CD4-positive, alpha-beta T cell treated with Interleukin-17A for 4 hours (primary cell): ENCODE measurements at regions not wholly inside any gene's neighbourhood (a gene's known extent, or its start where the extent isn't known, plus 50 kb on each side); places are given as distances from the start of the nearest gene placed in this dataset.
"Not testable (repeated sequence)": the region's sequence is repeated elsewhere in the genome, so short reads cannot be mapped to it uniquely, and the experiment has no call there.

Source experiments
- DNase-seq: peaks from one replicate; pipeline ENCODE4 v3.0.0-alpha.2; 2020; ENCODE audit warnings: mixed read lengths

DNA sequence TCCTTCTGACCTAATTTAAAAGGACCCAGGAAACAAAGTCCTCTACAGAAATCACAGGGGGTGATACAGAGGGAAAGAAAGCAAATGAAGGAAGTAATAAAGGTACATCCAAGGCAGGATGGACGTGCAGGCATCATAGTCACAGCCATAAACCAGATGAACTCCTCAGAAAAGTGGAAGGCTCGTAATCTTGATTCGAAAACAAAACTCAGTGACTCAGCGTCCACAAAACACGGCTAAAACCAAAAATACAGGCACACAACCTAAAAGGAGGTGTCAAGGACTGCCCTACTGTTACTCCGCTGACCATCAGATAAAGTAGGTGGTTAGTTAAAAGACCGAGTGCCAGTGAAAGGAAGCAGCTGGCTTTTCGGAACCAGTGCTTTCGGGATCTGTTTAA is 81.5 kb downstream of the TRIM69 start:
- DNase-seq = not testable (repeated sequence)

DNA sequence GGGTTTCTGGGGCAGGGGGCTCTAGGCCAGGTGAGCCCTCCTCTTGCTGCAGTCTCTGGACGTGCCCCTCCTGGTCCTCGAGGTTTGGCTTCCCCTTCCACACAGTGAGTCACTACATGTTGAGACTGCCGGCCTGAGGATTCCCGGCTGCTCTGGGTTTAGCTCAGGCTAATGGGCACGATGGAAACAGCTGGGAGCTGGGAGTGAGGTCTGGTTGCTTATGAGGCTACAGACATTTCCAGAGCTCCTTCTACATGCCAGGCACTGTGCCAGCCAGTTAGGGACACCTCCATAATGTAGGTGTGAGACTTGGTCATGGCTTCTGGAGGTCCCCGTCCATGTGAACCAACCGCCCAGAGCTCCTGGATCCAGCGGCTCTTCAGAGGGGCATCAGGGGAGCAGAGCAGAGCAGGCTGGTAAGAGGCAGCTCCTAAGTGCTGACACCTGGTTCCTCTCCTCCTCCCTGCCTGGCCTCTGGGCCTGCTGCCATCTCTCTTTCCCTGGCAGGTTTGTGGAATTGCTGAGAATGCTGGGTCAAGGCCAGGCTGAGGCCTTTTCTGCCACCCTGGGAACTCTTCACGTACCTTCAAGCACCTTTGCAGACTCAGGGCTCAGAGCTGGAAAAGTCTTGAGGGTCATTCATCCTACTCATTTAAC is 83.1 kb downstream of the TRIM69 start:
- not testable (repeated sequence) for DNase-seq

DNA sequence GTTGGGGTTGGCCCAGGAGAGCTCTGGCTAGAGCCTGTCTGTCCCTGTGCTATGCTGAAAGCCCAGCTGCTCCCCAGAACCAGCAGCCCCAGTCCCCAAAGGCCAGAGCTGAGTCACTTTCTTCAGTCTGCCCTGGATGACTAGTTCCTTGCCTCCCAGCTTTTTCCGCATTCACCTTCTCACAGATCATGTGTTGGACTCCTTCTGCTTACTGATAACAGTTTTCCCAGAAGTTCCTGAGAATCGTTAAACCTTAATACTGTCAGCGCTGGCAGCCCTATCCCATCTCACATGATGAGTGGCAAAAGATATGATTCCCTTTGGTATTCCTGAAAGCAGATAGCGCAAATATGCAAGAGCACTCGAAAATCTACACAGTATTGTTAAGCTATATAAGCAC is 84.2 kb downstream of the TRIM69 start:
- not testable (repeated sequence) for DNase-seq

DNA sequence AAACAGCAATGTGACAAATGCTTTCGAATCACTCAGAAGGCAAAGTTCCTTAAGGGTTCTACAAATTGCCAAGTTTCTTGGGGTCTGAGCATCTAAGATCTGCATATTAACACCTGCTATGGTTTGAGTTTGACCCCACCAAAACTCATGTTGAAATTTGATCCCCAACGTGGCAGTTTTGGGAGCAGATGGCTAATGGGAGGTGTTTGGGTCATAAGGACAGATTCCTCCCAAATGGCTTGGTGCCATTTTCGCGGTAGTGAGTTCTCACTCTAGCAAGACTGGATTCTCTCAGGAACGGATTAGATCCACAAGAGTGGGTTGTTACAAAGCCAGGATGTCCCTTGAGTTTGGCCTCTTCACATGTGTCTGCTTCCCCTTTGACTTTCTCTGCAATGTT is 84.6 kb downstream of the TRIM69 start:
- DNase-seq = not testable (repeated sequence)

DNA sequence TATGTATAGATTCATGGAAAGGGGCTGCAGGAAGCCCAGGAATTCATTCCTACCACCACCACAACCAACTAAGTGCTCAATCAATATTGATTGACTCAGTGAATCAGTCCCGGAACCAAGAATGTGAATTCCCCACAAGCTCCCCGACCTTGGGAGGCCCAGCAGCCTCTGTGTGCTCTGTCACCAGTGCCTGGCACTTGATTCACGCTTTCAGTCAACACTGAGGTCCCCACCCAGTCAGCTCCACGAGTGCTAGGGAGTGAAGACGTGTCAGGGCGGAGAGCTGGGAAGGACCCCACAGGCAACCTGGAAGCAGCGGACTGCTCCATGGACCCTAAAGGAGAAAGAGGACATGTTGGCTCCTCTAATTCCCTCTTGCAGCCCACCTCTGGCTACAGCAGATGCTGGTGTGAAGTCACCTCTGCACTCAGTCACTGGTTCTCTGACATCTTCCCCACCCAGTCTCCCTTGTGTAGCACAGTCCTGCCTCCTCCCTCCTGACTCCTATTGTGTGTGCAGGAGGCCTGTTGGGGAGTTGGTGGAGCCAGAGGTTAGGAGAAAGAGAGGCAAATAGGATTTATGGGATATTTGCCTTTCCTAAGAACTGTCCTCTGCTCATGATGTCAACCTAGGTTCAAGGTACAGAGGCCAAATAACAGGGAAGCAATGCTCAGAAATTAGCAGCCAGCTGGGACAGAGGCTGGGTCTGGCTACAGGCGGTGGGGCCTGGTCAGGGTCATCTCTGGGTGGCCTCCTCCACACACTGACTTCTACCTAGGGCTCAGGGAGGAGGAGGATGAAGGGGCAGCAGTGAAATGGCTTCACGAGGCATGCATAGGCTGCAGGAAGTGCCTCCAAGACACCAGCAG is 88.2 kb downstream of the TRIM69 start:
- not testable (repeated sequence) for DNase-seq

DNA sequence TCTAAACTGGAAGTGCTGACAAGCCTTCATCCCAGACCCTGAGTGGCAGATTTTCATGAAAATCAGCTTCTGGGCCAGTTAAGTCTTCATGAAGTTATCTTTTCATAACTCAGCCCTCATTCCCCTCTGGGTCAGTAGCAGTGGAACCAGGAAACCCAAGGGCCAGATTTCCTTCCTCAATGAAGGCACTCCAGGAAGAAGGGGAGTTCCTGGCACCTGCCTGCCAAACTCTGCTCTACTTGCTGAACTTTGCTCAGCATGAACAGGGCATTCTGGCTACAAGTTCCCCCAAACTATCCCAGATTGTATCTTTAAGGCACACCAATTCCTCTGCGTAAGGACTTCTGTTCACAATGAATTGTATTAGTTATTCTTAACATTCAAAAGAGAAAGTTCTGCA is 90.3 kb downstream of the TRIM69 start:
- DNase-seq = not testable (repeated sequence)

DNA sequence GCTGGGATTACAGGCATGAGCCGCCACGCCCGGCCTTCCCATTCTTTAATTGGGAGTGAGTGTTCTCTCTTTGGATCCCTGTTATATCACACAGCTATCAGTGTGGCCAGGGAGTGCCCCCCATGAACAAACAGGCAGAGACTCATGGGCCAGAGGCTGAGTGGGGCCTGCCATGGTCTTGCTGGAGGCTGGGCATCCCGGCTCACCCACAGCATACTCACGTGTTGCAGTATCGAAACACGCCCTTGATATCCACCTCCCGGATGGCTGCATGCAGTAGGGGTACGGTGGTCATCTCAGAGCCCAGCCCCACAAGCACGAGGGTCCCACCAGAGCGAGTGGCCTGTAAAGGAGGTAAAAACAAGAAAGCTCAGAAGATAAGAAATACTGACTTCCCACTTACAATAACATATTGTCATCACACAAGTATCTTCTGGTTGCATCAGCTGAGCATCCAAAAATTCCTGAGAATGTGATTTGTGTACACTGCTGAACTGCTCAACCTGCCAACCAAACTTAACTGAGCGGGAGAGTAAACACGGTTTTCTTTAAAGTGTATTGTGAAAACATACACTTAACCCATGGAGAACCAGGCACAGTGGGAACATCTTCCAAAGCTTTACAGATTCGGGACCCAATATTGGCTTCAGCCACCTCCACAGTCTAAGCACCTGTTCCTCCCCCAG is 92.0 kb downstream of the TRIM69 start:
- not testable (repeated sequence) for DNase-seq

DNA sequence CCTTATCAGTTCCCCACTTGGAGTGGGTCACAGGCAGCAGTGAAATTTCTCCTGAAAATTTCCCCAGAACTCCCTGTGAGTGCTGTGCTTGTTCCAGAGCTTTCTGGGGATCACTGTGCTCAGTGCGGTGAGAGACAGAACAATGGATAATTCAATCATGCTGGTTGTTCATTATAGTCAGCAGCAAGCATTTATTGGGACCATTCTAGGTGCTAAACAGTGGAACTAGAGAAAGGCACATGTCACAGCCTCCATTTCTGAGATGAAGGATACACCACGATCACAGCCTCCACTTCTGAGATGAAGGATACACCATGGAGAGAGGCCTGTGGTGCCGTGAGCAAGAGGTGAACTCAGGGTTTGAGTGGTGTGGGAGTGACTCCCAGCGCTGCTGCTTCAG is 92.8 kb downstream of the TRIM69 start:
- not testable (repeated sequence) for DNase-seq

DNA sequence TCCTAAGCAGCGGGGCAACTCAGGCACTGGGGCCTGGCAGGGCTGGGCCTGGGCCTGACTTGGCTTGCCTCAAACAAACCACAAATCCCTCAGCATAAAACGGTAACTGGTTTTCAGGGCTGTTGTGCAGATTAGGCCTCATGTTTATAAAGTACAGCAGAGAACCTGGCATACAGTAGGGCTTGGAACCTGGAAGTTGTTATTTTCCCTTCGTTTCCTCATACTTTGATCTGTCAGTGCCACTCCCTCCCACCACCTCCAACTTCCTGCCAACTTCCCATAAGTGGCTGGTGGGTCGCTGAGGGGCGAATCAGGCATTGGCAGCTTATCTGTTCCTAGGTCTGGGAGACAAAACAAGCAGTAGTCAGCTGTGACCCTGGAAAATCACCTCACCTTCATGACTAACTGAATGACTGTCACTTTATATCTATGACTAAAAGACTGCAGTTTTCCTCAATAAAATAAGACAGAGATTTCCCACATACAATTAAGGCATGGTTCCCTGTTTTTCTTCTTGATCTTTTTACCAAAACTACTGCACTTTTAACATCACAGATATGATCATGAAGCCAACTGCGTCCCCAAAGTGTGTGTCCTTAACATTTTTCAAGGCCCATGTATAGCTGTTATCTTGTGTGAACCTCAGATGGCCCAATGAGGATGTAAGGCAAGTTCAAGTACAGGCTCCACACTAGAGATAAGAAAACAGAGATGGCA is 94.5 kb downstream of the TRIM69 start:
- not testable (repeated sequence) for DNase-seq

DNA sequence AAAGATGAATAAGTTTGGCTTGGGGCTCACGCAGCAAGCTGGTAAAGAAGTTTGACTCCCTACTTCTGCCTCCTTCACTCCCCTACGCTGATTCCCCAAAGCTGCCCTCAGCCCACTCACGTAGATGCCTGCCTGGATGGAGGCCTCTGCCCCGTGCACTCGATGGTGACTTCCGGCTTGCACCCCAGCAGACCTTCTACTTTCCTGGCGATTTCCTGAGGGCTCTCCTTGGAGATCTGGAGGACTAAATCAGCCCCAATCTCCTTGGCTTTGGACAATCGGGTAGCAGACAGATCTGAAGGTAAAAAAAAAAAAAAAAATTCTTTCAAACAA is 95.0 kb downstream of the TRIM69 start:
- not testable (repeated sequence) for DNase-seq

DNA sequence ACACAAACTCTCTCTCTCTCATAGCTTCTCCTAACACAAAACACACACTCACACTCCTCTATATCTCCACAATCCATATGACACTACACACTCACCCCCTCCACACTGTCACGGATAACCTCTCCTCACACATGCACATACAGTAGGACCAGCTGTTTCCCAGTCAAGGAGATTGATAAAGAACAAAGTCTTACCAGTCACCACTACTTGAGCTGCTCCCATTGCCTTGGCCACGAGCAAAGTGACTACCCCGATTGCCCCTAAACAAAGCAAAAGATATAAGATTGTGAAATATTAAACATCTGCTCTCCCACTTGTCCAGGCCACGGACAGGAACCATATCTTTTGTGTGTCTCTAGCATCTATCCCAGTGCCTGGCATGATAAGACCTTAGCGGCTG is 95.8 kb downstream of the TRIM69 start:
- DNase-seq = not testable (repeated sequence)

DNA sequence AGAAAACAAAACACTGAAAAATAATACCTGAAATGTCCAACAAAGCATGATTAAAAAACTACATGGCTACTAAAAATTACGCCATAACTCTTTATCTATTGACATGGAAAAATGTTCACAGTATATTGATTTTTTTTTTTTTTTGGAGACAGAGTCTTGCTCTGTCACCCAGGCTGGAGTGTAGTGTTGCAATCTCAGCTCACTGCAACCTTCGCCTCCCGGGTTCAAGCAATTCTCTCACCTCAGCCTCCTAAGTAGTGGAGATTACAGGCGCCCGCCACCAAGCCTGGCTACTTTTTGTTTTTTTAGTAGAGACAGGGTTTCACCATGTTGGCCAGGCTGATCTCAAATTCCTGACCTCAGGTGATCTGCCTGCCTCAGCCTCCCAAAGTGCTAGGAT is 96.8 kb downstream of the TRIM69 start:
- not testable (repeated sequence) for DNase-seq

DNA sequence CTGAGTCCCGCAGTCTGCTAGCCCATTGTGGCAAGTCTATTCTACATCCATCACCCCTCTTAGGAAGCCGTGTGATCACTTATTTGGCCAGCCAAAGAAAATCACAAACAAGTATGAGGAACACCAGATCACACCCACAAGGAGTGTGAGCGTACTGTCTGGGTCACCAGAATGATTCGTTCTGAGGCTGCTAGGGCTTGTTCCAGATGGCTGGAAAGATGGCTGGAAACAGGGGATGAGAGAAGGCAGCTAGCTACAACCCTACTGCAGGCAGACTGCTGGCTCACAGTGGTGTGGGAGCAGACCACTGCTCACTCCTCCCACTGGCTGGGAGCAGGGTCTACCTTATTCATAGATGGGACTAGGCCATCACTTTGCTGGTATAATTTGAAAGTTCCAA is 97.4 kb downstream of the TRIM69 start:
- not testable (repeated sequence) for DNase-seq

DNA sequence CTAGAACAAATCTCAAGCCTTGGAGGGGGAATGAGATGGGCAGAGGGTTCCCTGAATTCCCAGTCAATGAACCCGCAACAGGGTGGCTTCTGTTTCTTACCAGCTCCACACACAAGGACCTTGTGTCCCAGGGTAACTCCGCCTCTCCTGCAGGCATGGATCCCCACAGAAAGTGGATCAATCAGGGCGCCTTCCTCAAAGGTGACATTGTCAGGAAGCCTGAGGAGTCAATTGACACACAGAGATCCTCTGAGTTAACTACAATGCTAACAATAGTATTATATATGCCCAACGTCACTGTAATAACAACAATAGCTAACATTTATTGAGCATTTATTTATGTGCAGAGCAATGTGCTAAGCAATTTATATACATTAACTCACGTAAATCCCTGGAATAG is 98.8 kb downstream of the TRIM69 start:
- not testable (repeated sequence) for DNase-seq

DNA sequence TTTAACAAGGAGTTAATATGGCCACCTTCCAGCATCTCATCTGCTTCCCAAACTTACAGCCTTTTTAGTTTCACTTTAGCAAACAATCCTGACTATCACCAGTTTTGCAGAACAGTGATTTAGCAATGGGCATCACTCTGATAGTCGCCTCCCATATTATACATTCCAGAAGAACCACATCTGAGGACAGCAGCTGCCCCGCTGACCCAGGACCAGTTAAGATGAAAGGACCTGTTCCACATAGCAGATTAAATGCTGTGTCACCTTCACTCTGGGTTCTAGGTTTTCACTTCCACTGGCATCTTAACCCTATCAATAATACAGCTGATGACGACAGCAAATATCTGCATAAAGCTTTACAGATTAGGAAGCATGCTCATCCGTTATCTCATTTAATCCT is 99.8 kb downstream of the TRIM69 start:
- no peak for DNase-seq

DNA sequence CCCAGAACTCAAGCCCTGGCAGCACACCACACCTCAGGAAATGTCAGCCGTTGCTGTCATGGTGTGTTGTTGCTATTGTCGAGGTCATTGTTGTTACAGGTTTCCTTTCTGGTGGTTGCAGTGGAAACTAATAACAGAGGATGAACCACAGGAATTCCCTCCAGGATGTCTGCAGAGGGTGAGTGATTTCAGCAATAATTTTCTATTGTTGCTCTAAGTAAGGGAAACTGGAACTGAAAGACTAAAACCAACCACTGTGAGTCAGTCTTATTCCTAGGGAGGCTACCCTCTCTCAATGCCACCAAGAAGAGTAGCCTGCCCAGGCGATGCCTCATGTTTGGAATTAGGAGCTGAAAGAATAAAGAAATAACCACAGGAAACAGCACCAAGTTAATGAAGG is 102.6 kb downstream of the TRIM69 start:
- not testable (repeated sequence) for DNase-seq

DNA sequence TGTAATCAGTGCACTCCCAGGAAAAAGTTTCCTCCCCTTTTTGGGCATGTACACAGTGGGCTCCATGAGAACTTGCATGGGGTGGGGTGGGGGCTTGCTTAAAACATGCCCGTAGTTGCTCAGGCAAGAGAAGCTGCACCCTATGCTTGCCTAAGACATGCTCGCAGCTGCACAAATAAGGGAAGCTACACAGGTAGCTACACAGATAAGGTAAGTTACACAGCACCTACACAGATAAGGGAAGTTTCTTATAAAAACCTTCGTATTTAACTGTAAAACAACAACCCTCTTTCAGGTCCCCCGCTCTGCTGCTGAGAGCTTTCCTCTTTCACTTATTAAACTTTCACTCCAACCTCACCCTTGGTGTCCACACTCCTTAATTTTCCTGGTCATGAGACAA is 105.4 kb downstream of the TRIM69 start:
- DNase-seq = not testable (repeated sequence)

DNA sequence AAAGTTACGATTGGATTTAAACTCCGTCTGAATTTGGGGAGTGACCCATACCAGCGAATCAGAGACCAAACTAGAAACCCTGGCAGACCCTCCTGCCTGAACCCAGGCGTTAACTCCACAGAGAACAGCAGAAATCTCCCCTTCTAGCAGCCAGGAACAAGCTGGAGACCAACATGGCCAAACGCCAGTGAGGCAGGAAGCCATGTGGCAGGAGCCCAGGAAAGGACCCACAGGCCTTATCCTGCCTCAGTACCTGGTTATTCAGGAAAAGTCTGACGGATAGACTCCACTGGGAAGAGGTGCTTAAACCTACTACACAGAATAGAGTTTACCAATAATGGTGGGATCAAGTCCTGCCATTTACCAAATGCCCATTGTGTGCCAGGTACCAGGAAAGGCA is 106.6 kb downstream of the TRIM69 start:
- not testable (repeated sequence) for DNase-seq

DNA sequence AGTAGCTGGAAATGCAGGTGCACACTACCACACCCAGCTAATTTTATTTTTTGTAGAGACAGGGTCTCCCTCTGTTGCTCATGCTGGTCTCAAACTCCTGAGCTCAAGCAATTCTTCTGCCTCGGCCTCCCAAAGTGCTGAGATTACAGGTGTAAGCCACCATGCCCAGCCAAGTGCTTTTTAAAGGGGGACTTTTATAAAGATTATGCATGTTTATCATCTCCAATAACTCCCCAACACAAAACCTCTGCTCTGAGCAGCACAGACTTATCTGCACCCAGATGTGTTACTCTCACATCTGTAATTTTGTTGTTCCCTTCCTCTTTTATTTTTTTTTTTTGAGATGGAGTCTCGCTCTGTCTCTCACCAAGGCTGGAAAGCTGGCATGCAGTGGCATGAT is 108.6 kb downstream of the TRIM69 start:
- DNase-seq = not testable (repeated sequence)

DNA sequence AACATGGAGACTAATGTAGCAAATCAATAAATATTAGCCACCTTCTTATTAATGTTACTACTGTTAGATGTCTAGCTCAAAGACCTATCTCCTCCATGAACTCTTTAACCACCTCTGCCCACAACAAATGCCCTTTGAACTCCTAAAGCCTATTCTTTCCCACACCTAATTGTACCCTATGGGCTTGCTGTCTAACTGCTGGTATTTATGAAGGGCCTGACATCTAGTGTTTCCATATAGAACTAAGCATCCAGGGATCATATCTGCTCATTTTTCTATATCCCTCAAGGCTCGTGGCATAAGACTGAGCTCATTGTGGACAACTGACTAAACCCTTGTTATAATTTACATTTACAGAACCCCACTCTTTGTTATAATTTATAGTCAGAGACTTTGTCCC is 109.8 kb downstream of the TRIM69 start:
- not testable (repeated sequence) for DNase-seq

DNA sequence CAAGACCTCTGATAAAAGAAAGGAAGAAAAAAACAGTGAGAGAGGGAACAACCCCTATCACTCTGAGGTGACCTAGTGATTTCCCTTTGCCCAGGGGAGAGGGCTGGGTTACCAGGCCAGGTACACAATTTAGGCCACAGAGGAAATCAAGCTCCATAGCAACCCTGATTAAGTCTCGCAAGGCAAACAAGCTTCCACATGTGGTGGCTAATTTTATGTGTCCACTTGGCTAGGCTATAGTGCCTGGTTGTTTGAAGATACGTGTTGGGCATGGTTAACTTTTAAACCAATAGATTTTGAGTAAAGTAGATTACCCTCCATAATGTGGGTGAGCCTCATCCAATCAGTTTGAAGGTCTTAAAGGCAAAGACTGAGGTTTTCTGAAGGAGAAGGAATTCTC is 108.9 kb upstream of the TERB2 start:
- DNase-seq = not testable (repeated sequence)

DNA sequence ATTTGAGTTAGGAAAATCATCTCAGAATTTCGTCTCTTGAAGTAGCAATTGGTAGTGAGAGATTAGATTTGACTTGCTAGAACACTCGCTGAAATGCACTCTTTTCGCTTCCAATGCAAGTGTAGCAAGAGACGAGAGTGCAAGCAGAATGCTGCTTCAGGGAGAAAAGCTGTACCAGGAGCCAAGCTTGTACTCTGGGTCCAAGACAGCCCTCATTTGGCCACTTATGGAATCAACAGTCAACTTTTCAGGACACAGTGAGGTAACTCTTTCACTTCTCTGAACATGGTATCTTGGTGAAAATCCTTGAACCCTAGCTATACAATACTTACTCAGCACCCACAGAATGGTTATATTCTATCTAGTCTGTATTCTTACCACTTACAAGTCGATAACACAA is 107.6 kb upstream of the TERB2 start:
- not testable (repeated sequence) for DNase-seq
